AG09319 (cell line): ENCODE measurements at regions not wholly inside any gene's neighbourhood (a gene's known extent, or its start where the extent isn't known, plus 50 kb on each side); places are given as distances from the start of the nearest gene placed in this dataset.
"Not testable (repeated sequence)": the region's sequence is repeated elsewhere in the genome, so short reads cannot be mapped to it uniquely, and the experiment has no call there.

ENCODE experiments used
- DNase-seq: peaks from one replicate; pipeline ENCODE4 v3.0.0-alpha.2; 2010; ENCODE audit warnings: low read depth; ENCODE audit errors: extremely low read depth
- CTCF ChIP-seq: IDR thresholded peaks from 2 replicates; pipeline ENCODE4 v1.5.1; 2011; ENCODE audit warnings: low read depth, mild to moderate bottlenecking, inconsistent platforms, low read length, moderate library complexity

DNA sequence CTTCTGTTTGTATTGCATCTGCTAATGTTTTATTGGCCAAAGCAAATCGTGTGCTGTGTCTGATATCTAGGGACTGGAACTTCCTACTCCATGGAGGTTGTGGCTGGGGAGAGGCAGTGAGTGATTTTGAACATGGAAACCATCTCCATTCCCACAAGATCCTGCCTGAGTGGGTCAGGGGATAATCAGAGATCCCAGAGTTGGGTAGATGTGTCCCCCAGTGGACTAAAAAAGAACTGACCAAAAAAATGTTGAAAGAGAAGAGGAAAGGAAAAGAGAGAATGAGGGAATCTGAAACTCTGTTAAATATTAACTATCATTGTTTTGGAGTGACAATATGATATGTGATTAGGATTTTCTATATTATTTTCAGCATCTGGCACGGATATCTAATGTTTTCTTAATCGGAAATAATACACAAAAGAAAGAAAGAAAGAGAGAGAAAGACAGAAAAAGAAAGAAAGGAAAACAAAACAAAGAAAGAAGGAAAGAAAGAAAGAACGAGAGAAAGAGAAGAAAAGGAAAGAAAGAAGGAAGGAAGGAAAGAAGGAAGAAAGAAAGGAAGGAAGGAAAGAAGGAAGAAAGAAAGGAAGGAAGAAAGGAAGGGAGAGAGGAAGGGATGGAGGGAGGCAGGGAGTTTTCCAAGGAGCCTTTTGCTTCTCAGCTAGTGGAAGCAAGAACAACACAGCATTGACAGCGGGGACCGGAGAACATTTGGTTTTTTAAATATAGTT, 638.5 kb downstream of the CCSER2 start:
- DNase-seq, result no peak
- no peak for TF ChIP-seq CTCF

DNA sequence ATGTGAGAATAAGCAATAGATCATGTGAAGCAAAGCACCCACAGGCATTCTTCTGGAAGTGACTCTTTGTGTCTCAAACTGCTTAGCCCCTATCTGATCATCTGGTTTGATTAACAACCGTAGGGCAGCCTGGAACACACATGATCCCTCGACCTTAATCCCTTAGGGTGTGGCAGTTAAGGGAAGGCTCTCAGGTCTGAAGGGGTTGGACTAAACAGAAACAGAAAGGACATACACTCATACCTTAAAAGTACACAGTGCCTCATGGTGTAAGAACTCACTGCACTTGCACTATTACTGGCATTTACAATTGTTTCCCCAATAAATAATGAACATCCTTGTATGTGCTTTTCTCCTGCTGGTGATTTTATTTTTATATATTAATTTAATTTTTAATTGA, 640.9 kb downstream of the CCSER2 start:
- DNase-seq, result not testable (repeated sequence)

- no peak for TF ChIP-seq CTCF
- DNase-seq, result no peak
Observed at GRCh38 chr10:84987039-84987438, 658.6 kb downstream of the CCSER2 start.

DNA sequence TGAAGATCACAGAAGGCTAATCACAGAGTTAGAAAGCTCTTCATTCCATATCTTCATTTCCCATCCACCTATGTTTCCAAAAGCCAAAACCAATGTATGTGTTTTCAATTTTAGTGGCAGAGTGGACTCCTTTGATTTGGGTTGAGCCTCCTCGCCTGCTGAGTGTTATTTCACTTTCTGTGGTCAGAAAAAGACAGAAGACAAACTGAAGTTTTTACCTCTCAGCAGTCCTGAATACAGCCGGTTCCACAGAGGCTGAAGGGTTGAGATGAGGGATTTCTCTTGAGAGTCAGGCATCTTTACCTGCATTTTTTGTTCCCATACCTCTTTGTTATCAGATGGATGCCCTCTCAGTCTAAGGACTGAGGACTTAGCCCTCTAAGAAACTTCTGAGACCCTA, 659.6 kb downstream of the CCSER2 start:
- no peak for DNase-seq
- TF ChIP-seq CTCF, result no peak

DNA sequence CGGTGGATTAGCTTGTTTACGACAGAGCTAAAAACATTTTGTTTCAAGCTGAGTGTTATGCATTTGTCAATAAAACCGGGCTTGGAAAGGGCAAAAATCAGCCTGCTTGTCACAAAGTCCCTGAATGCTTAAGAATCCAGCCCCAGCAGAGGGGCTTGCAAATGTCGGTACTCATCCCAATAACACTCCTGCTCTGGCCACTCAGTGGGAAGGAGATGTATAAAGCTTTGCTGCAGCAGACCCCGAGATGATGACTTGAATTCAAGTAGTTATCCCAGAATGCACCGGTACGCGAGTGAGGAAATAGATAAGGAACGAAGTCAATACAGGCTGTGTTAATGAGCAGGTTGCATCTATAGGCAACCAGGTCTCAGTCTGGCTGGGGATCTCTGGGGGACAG, 662.3 kb downstream of the CCSER2 start:
- no peak for DNase-seq
- no peak for TF ChIP-seq CTCF

GRCh38 chr10:84991301-84991700, 662.9 kb downstream of the CCSER2 start:
- no peak for TF ChIP-seq CTCF
- DNase-seq, result no peak

DNA sequence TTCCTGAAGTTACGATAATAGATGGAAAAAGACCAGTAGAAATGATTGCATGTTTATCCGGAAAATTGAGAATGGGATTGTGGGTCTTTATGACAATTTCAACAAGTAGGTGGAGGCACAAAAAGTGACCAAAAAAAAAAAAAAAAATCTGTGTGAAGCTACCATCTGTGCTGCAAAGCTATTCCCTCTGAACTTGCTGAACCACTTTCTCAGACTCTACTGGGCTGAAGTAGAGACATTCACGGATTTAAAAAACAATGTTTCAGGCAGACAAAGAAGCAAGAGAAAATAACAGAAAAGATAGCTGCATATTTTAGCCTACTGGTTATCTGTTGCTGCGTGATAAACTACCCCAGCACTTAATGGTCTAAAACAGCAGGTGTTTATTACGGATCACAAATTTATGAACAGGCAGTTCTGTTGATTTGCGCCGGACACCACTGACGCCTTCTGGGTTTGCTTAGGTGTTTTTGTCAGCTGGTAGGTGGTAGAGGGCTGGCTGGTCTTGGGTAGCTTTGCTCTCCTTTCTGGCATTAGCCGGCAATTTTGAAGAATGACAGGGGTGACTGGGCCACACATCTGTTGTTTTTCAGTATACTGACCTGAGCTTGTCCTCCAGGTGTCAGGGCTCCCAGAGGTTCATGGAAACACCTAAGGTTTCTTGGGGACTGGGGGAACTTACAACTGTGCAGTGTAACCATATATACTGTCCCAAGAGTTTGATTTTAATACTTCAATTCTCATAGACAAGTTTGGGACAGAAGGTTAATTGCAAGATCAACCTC, 665.1 kb downstream of the CCSER2 start:
- DNase-seq, result no peak
- no peak for TF ChIP-seq CTCF
